Transverse colon (tissue), 4 donors: ENCODE measurements at regions not wholly inside any gene's neighbourhood (a gene's known extent, or its start where the extent isn't known, plus 50 kb on each side); places are given as distances from the start of the nearest gene placed in this dataset.

Experiments
- DNase-seq: peaks from one replicate; pipeline ENCODE4 v3.0.0-alpha.2; 2019
- H3K27ac ChIP-seq, 4 donors: fragments of 200-600 bp; sonication (generic); 2 replicates each; pipeline ENCODE4 v1.5.1; 2016 to 2018; ENCODE audit warnings: inconsistent platforms in 4 of 4
- H3K27me3 ChIP-seq: fragments of 200-600 bp; sonication (generic); 2 replicates; pipeline ENCODE4 v1.5.1; 2017; ENCODE audit warnings: inconsistent platforms
- H3K36me3 ChIP-seq, 4 donors: fragments of 200-600 bp; sonication (generic); 2 replicates each; pipeline ENCODE4 v1.5.1; 2017 to 2019; ENCODE audit warnings: inconsistent platforms in 4 of 4
- H3K4me1 ChIP-seq, 4 donors: fragments of 200-600 bp; sonication (generic); 2 replicates each; pipeline ENCODE4 v1.5.1; 2017 to 2020; ENCODE audit warnings: inconsistent platforms in 4 of 4
- H3K4me3 ChIP-seq, 4 donors: fragments of 200-600 bp; sonication (generic); 1 replicate in 1 of 4; 2 replicates in 3 of 4; pipeline versions ENCODE4 v1.5.1 to v1.6.1; 2017 to 2019; ENCODE audit warnings: inconsistent platforms in 4 of 4
- H3K9me3 ChIP-seq, 2 donors: fragments of 200-600 bp; sonication (generic); 2 replicates each; pipeline ENCODE4 v1.5.1; 2017 to 2019; ENCODE audit warnings: inconsistent platforms in 2 of 2
- CTCF ChIP-seq, 5 experiments: fragments of 200-600 bp in 3 of 5; fragments of 450-650 bp in 2 of 5; sonication (generic) in 3 of 5; IDR thresholded peaks; 1 replicate in 2 of 5; 2 replicates in 3 of 5; pipeline ENCODE4 v1.5.1; 2016 to 2017; ENCODE audit warnings: antibody characterized with exemption in 5 of 5, inconsistent platforms in 3 of 5, mild to moderate bottlenecking in 2 of 5, moderate library complexity in 1 of 5
- EP300 ChIP-seq: sonication (generic); formaldehyde crosslinking; IDR thresholded peaks from one replicate; pipeline ENCODE4 v1.6.1; 2017; ENCODE audit warnings: antibody characterized with exemption, low read depth
- POLR2A ChIP-seq: fragments of 450-650 bp; IDR thresholded peaks from one replicate; pipeline ENCODE4 v1.6.1; 2016; ENCODE audit warnings: antibody characterized with exemption, mild to moderate bottlenecking, moderate library complexity
- POLR2AphosphoS5 ChIP-seq, 3 donors: sonication (generic); formaldehyde crosslinking; IDR thresholded peaks; one replicate each; pipeline ENCODE4 v1.6.1; 2016; ENCODE audit warnings: antibody characterized with exemption in 3 of 3
- WGBS, 2 donors: methylation state at CpG; one replicate each; pipeline ENCODE4 v1.1.5; 2018; ENCODE audit warnings: low coverage in 1 of 2; 5-methylcytosine and 5-hydroxymethylcytosine counted together
- in situ Hi-C, 4 donors: fragments of 200-750 bp; cut with MboI; loops; one replicate each; pipeline versions ENCODE4 v1.15.0 to v1.15.1; 2017; ENCODE audit warnings: low sequenced_read_pairs in 3 of 4, low pct_ligation_motif_present in 1 of 4, low pct_unique_long_range_greater_than_20kb in 1 of 4
- intact Hi-C: fragments of 100-400 bp; cut with DNase I; formaldehyde crosslinking; loops from one replicate; pipeline ENCODE4 v1.15.1; 2023; ENCODE audit warnings: low total_unique reads

GRCh38 chr5:15326932-15327331, 173.0 kb upstream of the FBXL7 start:
- no peaks in the 10 kb centered on the region for H3K27me3 ChIP-seq
- H3K9me3 ChIP-seq = no peaks in the 10 kb centered on the region
- intact Hi-C loops (no loop called here), in situ Hi-C loops (no loop called here)
- no peak for DNase-seq
- H3K27ac ChIP-seq = no peak overlapping the region
- no peaks in the 10 kb centered on the region for H3K36me3 ChIP-seq
- H3K4me3 ChIP-seq = no peak overlapping the region
- no peaks in the 10 kb centered on the region for H3K4me1 ChIP-seq
- TF ChIP-seq CTCF (IDR thresholded peaks at IDR 0.05) (no peak), EP300 (no peak), POLR2AphosphoS5 (IDR thresholded peaks at IDR 0.05) (no peak), POLR2A (no peak)

GRCh38 chr5:15326471-15326870, 173.5 kb upstream of the FBXL7 start:
- Histone ChIP-seq H3K27me3 (no peaks in the 10 kb centered on the region), H3K4me3 (no peak overlapping the region), H3K9me3 (no peaks in the 10 kb centered on the region), H3K4me1 (no peaks in the 10 kb centered on the region), H3K36me3 (no peaks in the 10 kb centered on the region), H3K27ac (no peak overlapping the region)
- TF ChIP-seq POLR2AphosphoS5 (IDR thresholded peaks at IDR 0.05) = no peak
- no peak for TF ChIP-seq POLR2A
- no peak for TF ChIP-seq EP300
- no peak for TF ChIP-seq CTCF (IDR thresholded peaks at IDR 0.05)
- in situ Hi-C loops = no loop called here
- intact Hi-C loops = no loop called here
- no peak for DNase-seq
- WGBS, 2 donors = 77 to 90% methylated on average over 2 to 4 of the region's 4 CpGs

- no peaks in the 10 kb centered on the region for H3K4me1 ChIP-seq
- H3K36me3 ChIP-seq = no peaks in the 10 kb centered on the region
- intact Hi-C loops = no loop called here
- no peak overlapping the region for H3K4me3 ChIP-seq
- H3K27me3 ChIP-seq = no peaks in the 10 kb centered on the region
- H3K27ac ChIP-seq = no peak overlapping the region
- no peak for TF ChIP-seq EP300
- TF ChIP-seq POLR2AphosphoS5 (IDR thresholded peaks at IDR 0.05) = no peak
- no peak for TF ChIP-seq CTCF (IDR thresholded peaks at IDR 0.05)
- no peak for TF ChIP-seq POLR2A
- DNase-seq = no peak
- in situ Hi-C loops = no loop called here
- no peaks in the 10 kb centered on the region for H3K9me3 ChIP-seq
Measured at GRCh38 chr5:15322421-15322820, 177.6 kb upstream of the FBXL7 start.

GRCh38 chr5:15321776-15322175, 178.2 kb upstream of the FBXL7 start:
- 79 to 81% methylated on average over 3 of the region's 3 CpGs for WGBS, 2 donors
- in situ Hi-C loops = no loop called here
- Histone ChIP-seq H3K27ac (no peak overlapping the region), H3K27me3 (no peaks in the 10 kb centered on the region), H3K4me1 (no peaks in the 10 kb centered on the region), H3K4me3 (no peak overlapping the region), H3K36me3 (no peaks in the 10 kb centered on the region), H3K9me3 (no peaks in the 10 kb centered on the region)
- intact Hi-C loops = no loop called here
- no peak for DNase-seq
- TF ChIP-seq POLR2A (no peak), EP300 (no peak), POLR2AphosphoS5 (IDR thresholded peaks at IDR 0.05) (no peak), CTCF (IDR thresholded peaks at IDR 0.05) (no peak)
